HepG2 (cell line): ENCODE measurements at regions not wholly inside any gene's neighbourhood (a gene's known extent, or its start where the extent isn't known, plus 50 kb on each side); places are given as distances from the start of the nearest gene placed in this dataset.

ENCODE experiments used
- CAMTA2 ChIP-seq: sonication (generic); formaldehyde crosslinking; IDR thresholded peaks from 2 replicates; pipeline ENCODE4 v1.4.0; 2020; ENCODE audit warnings: mild to moderate bottlenecking, missing genetic modification reagents, borderline replicate concordance
- ELF4 ChIP-seq: sonication (generic); formaldehyde crosslinking; IDR thresholded peaks from 2 replicates; pipeline ENCODE4 v1.5.0; 2020; ENCODE audit warnings: missing genetic modification reagents, mild to moderate bottlenecking, moderate library complexity, borderline replicate concordance
- GLI4 ChIP-seq: sonication (generic); formaldehyde crosslinking; IDR thresholded peaks from 2 replicates; pipeline ENCODE4 v1.5.1; 2020; ENCODE audit warnings: missing genetic modification reagents, mild to moderate bottlenecking, moderate library complexity, borderline replicate concordance
- HDAC1 ChIP-seq: sonication (generic); formaldehyde crosslinking; IDR thresholded peaks from 2 replicates; pipeline ENCODE4 v1.5.1; 2020; ENCODE audit warnings: mild to moderate bottlenecking, missing genetic modification reagents
- MED13 ChIP-seq: sonication (generic); formaldehyde crosslinking; IDR thresholded peaks from 2 replicates; pipeline ENCODE4 v1.5.0; 2020; ENCODE audit warnings: missing genetic modification reagents
- NR2F1 ChIP-seq, 2 experiments: fragments of 450-650 bp in 1 of 2; formaldehyde crosslinking in 1 of 2; IDR thresholded peaks; 2 replicates each; pipeline versions ENCODE4 v1.5.0 to v1.6.1; 2016 to 2020; ENCODE audit warnings: mild to moderate bottlenecking in 1 of 2, missing compliant biosample characterization in 1 of 2, missing genetic modification reagents in 1 of 2, moderate library complexity in 1 of 2
- RFX3 ChIP-seq: IDR thresholded peaks from 2 replicates; pipeline ENCODE4 v1.6.1; 2016; ENCODE audit warnings: missing biosample characterization, missing genetic modification reagents
- TAF1 ChIP-seq: sonication (generic); formaldehyde crosslinking; IDR thresholded peaks from 2 replicates; pipeline ENCODE4 v1.4.0; 2020; ENCODE audit warnings: missing genetic modification reagents
- XRCC5 ChIP-seq: fragments of 200-400 bp; formaldehyde crosslinking; optimal IDR thresholded peaks from 2 replicates; pipeline ENCODE3; 2017; ENCODE audit warnings: mild to moderate bottlenecking, low read length
- ZNF383 ChIP-seq: sonication (generic); formaldehyde crosslinking; IDR thresholded peaks from 2 replicates; pipeline ENCODE4 v1.4.0; 2020; ENCODE audit warnings: missing genetic modification reagents, mild to moderate bottlenecking, borderline replicate concordance
- ZNF501 ChIP-seq: sonication (generic); formaldehyde crosslinking; IDR thresholded peaks from 2 replicates; pipeline ENCODE4 v1.5.1; 2020; ENCODE audit warnings: mild to moderate bottlenecking, moderate library complexity, missing genetic modification reagents
- ZNF563 ChIP-seq: sonication (generic); formaldehyde crosslinking; IDR thresholded peaks from 2 replicates; pipeline ENCODE4 v1.8.0; 2022; ENCODE audit warnings: mild to moderate bottlenecking, moderate library complexity, missing genetic modification reagents
- ZNF598 ChIP-seq: sonication (generic); formaldehyde crosslinking; IDR thresholded peaks from 2 replicates; pipeline ENCODE4 v1.5.1; 2020; ENCODE audit warnings: mild to moderate bottlenecking, missing genetic modification reagents, borderline replicate concordance
- ZNF674 ChIP-seq: sonication (generic); formaldehyde crosslinking; IDR thresholded peaks from 2 replicates; pipeline ENCODE4 v1.5.0; 2020; ENCODE audit warnings: low read depth, mild to moderate bottlenecking, missing genetic modification reagents
- ZSCAN22 ChIP-seq: sonication (generic); formaldehyde crosslinking; IDR thresholded peaks from 2 replicates; pipeline ENCODE4 v1.4.0; 2020; ENCODE audit warnings: mild to moderate bottlenecking, missing genetic modification reagents
- TF ChIP-seq, protein P1 (sequence below): fragments of 450-650 bp; IDR thresholded peaks from 2 replicates; pipeline ENCODE4 v1.6.1; 2017
- TF ChIP-seq, protein P2 (sequence below): sonication (generic); formaldehyde crosslinking; IDR thresholded peaks from 2 replicates; pipeline ENCODE4 v1.4.0; 2020; ENCODE audit warnings: mild to moderate bottlenecking, missing genetic modification reagents
- TF ChIP-seq, protein P3 (sequence below): sonication (generic); formaldehyde crosslinking; IDR thresholded peaks from 2 replicates; pipeline ENCODE4 v1.5.1; 2020; ENCODE audit warnings: mild to moderate bottlenecking, missing genetic modification reagents, moderate library complexity
- TF ChIP-seq, protein P4 (sequence below): fragments of 450-650 bp; IDR thresholded peaks from 2 replicates; pipeline ENCODE4 v1.6.1; 2016
- TF ChIP-seq, protein P5 (sequence below): sonication (generic); formaldehyde crosslinking; IDR thresholded peaks from 2 replicates; pipeline ENCODE4 v1.4.0; 2020; ENCODE audit warnings: missing genetic modification reagents

DNA sequence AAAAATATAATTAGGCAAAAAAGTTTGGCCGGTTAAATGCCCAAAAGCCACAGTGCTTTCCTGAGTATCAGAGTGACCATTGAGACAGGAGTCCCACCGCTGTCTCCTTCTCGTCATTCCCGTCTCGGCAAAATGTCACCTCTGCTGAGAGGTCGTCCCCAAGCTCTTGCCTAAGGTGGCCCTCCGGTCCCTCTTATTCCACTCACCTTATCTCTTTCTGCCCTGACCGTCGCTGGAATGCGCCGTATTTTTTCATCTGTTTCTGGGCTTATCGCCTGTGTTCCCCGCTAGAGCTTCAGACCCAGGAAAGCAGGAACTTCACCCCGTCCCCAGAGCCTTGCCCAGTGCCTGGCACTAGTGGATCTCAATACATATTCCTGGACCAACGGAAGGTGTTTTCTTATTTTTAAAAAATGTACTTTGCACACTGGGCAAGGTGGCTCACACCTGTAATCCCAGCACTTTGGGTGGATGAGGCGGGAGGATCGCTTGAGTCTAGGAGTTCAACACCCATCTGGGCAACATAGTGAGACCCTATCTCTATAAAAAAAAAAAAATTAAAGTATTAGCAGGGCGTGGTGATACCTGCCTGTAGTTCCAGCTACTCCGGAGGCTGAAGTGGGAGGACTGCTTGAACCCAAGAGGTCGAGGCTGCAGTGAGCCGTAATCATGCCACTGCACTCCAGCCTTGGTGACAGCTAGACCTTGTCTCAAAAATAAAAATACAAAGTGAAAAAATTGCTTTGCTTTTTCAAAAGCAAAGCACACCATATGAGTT is 122.8 kb upstream of the PTPN1 start (continued):
- TF ChIP-seq XRCC5 (no peak), ZSCAN22 (CRISPR knock-in tag) (0 out of 2 replicates have a peak, but pooled peaks have one; percentile 25), ZNF383 (CRISPR knock-in tag) (0 out of 2 replicates have a peak, but pooled peaks have one; percentile 24), MED13 (CRISPR knock-in tag) (no peak), GLI4 (no peak), ZNF674 (CRISPR knock-in tag) (no peak), ELF4 (CRISPR knock-in tag) (no peak), CAMTA2 (CRISPR knock-in tag) (no peak), RFX3 (CRISPR knock-in tag) (no peak), NR2F1 (CRISPR knock-in tag; IDR thresholded peaks at IDR 0.05) (no peak), ZNF598 (CRISPR knock-in tag) (no peak), ZNF501 (CRISPR knock-in tag) (peak; percentile 21; the same call in 1 of the 2 replicates), HDAC1 (no peak), TAF1 (CRISPR knock-in tag) (no peak), ZNF563 (0 out of 2 replicates have a peak, but pooled peaks have one; percentile 37)
- TF ChIP-seq, protein P1, sequence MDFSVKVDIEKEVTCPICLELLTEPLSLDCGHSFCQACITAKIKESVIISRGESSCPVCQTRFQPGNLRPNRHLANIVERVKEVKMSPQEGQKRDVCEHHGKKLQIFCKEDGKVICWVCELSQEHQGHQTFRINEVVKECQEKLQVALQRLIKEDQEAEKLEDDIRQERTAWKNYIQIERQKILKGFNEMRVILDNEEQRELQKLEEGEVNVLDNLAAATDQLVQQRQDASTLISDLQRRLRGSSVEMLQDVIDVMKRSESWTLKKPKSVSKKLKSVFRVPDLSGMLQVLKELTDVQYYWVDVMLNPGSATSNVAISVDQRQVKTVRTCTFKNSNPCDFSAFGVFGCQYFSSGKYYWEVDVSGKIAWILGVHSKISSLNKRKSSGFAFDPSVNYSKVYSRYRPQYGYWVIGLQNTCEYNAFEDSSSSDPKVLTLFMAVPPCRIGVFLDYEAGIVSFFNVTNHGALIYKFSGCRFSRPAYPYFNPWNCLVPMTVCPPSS = no peak
- TF ChIP-seq, protein P2, sequence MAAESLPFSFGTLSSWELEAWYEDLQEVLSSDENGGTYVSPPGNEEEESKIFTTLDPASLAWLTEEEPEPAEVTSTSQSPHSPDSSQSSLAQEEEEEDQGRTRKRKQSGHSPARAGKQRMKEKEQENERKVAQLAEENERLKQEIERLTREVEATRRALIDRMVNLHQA = no peak
- TF ChIP-seq, protein P3, sequence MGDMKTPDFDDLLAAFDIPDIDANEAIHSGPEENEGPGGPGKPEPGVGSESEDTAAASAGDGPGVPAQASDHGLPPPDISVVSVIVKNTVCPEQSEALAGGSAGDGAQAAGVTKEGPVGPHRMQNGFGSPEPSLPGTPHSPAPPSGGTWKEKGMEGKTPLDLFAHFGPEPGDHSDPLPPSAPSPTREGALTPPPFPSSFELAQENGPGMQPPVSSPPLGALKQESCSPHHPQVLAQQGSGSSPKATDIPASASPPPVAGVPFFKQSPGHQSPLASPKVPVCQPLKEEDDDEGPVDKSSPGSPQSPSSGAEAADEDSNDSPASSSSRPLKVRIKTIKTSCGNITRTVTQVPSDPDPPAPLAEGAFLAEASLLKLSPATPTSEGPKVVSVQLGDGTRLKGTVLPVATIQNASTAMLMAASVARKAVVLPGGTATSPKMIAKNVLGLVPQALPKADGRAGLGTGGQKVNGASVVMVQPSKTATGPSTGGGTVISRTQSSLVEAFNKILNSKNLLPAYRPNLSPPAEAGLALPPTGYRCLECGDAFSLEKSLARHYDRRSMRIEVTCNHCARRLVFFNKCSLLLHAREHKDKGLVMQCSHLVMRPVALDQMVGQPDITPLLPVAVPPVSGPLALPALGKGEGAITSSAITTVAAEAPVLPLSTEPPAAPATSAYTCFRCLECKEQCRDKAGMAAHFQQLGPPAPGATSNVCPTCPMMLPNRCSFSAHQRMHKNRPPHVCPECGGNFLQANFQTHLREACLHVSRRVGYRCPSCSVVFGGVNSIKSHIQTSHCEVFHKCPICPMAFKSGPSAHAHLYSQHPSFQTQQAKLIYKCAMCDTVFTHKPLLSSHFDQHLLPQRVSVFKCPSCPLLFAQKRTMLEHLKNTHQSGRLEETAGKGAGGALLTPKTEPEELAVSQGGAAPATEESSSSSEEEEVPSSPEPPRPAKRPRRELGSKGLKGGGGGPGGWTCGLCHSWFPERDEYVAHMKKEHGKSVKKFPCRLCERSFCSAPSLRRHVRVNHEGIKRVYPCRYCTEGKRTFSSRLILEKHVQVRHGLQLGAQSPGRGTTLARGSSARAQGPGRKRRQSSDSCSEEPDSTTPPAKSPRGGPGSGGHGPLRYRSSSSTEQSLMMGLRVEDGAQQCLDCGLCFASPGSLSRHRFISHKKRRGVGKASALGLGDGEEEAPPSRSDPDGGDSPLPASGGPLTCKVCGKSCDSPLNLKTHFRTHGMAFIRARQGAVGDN (CRISPR knock-in tag) = no peak
- TF ChIP-seq, protein P4, sequence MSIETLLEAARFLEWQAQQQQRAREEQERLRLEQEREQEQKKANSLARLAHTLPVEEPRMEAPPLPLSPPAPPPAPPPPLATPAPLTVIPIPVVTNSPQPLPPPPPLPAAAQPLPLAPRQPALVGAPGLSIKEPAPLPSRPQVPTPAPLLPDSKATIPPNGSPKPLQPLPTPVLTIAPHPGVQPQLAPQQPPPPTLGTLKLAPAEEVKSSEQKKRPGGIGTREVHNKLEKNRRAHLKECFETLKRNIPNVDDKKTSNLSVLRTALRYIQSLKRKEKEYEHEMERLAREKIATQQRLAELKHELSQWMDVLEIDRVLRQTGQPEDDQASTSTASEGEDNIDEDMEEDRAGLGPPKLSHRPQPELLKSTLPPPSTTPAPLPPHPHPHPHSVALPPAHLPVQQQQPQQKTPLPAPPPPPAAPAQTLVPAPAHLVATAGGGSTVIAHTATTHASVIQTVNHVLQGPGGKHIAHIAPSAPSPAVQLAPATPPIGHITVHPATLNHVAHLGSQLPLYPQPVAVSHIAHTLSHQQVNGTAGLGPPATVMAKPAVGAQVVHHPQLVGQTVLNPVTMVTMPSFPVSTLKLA = no peak
- TF ChIP-seq, protein P5, sequence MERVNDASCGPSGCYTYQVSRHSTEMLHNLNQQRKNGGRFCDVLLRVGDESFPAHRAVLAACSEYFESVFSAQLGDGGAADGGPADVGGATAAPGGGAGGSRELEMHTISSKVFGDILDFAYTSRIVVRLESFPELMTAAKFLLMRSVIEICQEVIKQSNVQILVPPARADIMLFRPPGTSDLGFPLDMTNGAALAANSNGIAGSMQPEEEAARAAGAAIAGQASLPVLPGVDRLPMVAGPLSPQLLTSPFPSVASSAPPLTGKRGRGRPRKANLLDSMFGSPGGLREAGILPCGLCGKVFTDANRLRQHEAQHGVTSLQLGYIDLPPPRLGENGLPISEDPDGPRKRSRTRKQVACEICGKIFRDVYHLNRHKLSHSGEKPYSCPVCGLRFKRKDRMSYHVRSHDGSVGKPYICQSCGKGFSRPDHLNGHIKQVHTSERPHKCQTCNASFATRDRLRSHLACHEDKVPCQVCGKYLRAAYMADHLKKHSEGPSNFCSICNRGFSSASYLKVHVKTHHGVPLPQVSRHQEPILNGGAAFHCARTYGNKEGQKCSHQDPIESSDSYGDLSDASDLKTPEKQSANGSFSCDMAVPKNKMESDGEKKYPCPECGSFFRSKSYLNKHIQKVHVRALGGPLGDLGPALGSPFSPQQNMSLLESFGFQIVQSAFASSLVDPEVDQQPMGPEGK (CRISPR knock-in tag) = no peak
